Upper lobe of left lung (tissue), 6 donors: ENCODE measurements at regions not wholly inside any gene's neighbourhood (a gene's known extent, or its start where the extent isn't known, plus 50 kb on each side); places are given as distances from the start of the nearest gene placed in this dataset.

ENCODE experiments used
- ATAC-seq, 2 donors: fragments of 200-7000 bp; cut with Tn5 transposase; one replicate each; pipeline ENCODE4 v1.9.1; 2022; ENCODE audit warnings: mild to moderate bottlenecking in 2 of 2, moderate library complexity in 2 of 2; ENCODE audit not compliant: low FRiP score in 2 of 2
- DNase-seq, 2 donors: peaks; one replicate each; pipeline ENCODE4 v3.0.0-alpha.2; 2019 to 2020
- H3K27ac ChIP-seq, 4 donors: fragments of 200-600 bp; sonication (generic); one replicate each; pipeline ENCODE4 v1.5.1; 2016 to 2019
- H3K27me3 ChIP-seq, 4 donors: fragments of 200-600 bp; sonication (generic); one replicate each; pipeline ENCODE4 v1.5.1; 2017 to 2019
- H3K36me3 ChIP-seq, 4 donors: fragments of 200-600 bp; sonication (generic); one replicate each; pipeline ENCODE4 v1.5.1; 2016 to 2019
- H3K4me1 ChIP-seq, 4 donors: fragments of 200-600 bp; sonication (generic); one replicate each; pipeline ENCODE4 v1.5.1; 2018 to 2019
- H3K4me3 ChIP-seq, 4 donors: fragments of 200-600 bp; sonication (generic); one replicate each; pipeline ENCODE4 v1.5.1; 2017 to 2019; ENCODE audit warnings: mild to moderate bottlenecking in 2 of 4, moderate library complexity in 1 of 4
- H3K9me3 ChIP-seq, 4 donors: fragments of 200-600 bp; sonication (generic); one replicate each; pipeline ENCODE4 v1.5.1; 2018 to 2019
- EP300 ChIP-seq, 4 donors: sonication (generic); formaldehyde crosslinking; IDR thresholded peaks; one replicate each; pipeline ENCODE4 v1.5.1; 2017; ENCODE audit warnings: antibody characterized with exemption in 4 of 4, control low read depth in 2 of 4
- POLR2A ChIP-seq, 4 donors: fragments of 450-650 bp; IDR thresholded peaks; one replicate each; pipeline ENCODE4 v1.5.1; 2016 to 2017; ENCODE audit warnings: antibody characterized with exemption in 4 of 4, mild to moderate bottlenecking in 2 of 4
- POLR2AphosphoS5 ChIP-seq, 2 donors: sonication (generic); formaldehyde crosslinking; IDR thresholded peaks; one replicate each; pipeline ENCODE4 v1.5.1; 2017; ENCODE audit warnings: antibody characterized with exemption in 2 of 2
- WGBS, 2 donors: methylation state at CpG; one replicate each; pipeline ENCODE4 v1.1.5; 2017 to 2018; 5-methylcytosine and 5-hydroxymethylcytosine counted together
- TF ChIP-seq, protein P1 (sequence below), 6 experiments: fragments of 450-650 bp in 4 of 6; fragments of 200-600 bp in 2 of 6; sonication (generic) in 2 of 6; IDR thresholded peaks; one replicate each; pipeline ENCODE4 v1.5.1; 2016 to 2019; ENCODE audit warnings: antibody characterized with exemption in 6 of 6
- donor health status: DM: no; HTN: no; CAD: no; lungs with moderate emphysema.
- donor health status: DM: no; HTN: yes; CAD: no; lungs with severe emphysema.

DNA sequence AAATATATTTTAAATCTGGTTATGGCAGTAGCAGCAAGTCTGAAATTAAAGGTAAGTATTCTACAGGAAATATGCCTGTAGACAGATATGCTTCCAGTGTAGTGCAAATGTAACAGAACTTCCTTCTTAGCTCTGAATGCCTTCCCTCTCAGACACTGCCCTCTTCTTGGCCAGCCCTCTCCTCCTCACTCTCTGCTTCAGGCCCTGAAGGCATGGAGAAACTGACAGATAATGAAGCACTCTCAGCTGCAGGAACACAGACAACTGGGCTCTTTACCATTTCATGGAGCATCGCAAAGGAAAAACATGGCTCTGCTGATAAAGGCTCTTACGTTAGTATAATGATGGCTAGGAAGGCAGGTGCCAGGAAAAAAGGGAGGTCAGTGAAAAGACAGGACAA, 431.5 kb upstream of the RASGEF1B start:
- H3K27ac ChIP-seq = no peak overlapping the region
- ATAC-seq (no peak), DNase-seq (no peak)
- H3K4me1 ChIP-seq = no peaks in the 10 kb centered on the region
- H3K36me3 ChIP-seq = no peaks in the 10 kb centered on the region
- no peaks in the 10 kb centered on the region for H3K27me3 ChIP-seq
- TF ChIP-seq POLR2AphosphoS5 (IDR thresholded peaks at IDR 0.05) (no peak), EP300 (IDR thresholded peaks at IDR 0.05) (no peak), POLR2A (IDR thresholded peaks at IDR 0.05) (no peak)
- TF ChIP-seq, protein P1, sequence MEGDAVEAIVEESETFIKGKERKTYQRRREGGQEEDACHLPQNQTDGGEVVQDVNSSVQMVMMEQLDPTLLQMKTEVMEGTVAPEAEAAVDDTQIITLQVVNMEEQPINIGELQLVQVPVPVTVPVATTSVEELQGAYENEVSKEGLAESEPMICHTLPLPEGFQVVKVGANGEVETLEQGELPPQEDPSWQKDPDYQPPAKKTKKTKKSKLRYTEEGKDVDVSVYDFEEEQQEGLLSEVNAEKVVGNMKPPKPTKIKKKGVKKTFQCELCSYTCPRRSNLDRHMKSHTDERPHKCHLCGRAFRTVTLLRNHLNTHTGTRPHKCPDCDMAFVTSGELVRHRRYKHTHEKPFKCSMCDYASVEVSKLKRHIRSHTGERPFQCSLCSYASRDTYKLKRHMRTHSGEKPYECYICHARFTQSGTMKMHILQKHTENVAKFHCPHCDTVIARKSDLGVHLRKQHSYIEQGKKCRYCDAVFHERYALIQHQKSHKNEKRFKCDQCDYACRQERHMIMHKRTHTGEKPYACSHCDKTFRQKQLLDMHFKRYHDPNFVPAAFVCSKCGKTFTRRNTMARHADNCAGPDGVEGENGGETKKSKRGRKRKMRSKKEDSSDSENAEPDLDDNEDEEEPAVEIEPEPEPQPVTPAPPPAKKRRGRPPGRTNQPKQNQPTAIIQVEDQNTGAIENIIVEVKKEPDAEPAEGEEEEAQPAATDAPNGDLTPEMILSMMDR (IDR thresholded peaks at IDR 0.05) = no peak
- H3K9me3 ChIP-seq = no peaks in the 10 kb centered on the region
- 82 to 87% methylated on average over 2 of the region's 2 CpGs for WGBS, 2 donors
- H3K4me3 ChIP-seq = no peak overlapping the region

DNA sequence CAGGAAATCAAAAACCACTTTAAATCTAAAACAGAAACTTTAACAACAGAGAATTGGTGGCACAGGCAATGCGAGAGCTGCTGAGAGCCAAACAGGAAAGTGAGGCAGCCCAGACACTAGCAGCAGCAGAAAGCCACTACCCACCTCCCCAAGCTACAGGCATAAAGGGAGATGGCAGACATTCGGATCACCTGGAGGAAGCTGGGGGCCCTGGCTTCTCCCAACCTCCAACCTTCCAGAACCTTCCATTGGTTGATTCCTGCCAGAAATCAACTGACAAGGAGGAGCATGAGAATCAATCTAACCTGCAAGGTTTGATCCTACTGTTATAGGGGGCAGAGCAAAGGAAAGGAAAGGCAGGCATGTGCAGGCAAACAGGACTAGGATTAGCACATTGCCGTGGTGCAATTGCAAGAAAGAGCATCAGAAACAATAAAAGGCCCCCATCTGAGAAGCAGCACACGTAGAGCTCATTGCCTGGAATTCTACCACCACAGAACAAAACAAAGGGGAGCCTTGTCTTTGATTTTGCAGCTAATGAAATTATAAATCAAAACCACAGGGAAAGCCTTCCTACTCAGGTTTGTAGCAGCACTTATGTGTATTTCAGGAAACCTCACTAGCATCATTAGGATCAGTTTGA, 427.3 kb upstream of the RASGEF1B start:
- Histone ChIP-seq H3K36me3 (no peaks in the 10 kb centered on the region), H3K4me1 (no peaks in the 10 kb centered on the region), H3K27me3 (no peaks in the 10 kb centered on the region), H3K9me3 (no peaks in the 10 kb centered on the region), H3K4me3 (no peak overlapping the region), H3K27ac (no peak overlapping the region)
- TF ChIP-seq POLR2AphosphoS5 (IDR thresholded peaks at IDR 0.05) = no peak
- no peak for TF ChIP-seq POLR2A (IDR thresholded peaks at IDR 0.05)
- TF ChIP-seq, protein P1 (IDR thresholded peaks at IDR 0.05) = no peak
- no peak for TF ChIP-seq EP300 (IDR thresholded peaks at IDR 0.05)
- ATAC-seq (no peak), DNase-seq (no peak)
- WGBS, 2 donors = 81 to 82% methylated on average over 4 of the region's 4 CpGs

DNA sequence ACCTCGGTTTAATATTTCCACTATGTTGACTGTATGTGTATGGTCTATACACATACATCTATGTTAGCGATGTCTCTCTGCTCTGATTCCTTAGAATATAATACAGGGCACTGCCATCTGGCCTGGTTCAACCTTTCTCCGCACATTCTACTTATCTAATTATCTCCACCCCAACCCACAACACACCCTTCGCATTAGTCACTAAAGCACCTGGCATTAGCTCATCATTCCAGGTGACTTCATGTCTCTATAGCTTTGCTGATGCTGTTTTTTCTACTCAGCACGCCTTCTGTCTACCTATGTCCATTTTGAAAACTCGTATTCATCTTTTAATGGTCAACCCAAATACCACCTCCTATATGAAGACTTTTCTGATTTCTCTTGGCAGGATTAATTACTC, 425.2 kb upstream of the RASGEF1B start:
- WGBS, 2 donors = 90 to 94% methylated on average over 6 of the region's 6 CpGs
- H3K36me3 ChIP-seq = no peaks in the 10 kb centered on the region
- TF ChIP-seq, protein P1 (IDR thresholded peaks at IDR 0.05) = no peak
- TF ChIP-seq POLR2A (IDR thresholded peaks at IDR 0.05) (no peak), EP300 (IDR thresholded peaks at IDR 0.05) (no peak), POLR2AphosphoS5 (IDR thresholded peaks at IDR 0.05) (no peak)
- H3K9me3 ChIP-seq = no peaks in the 10 kb centered on the region
- H3K27ac ChIP-seq = no peak overlapping the region
- DNase-seq (no peak), ATAC-seq (no peak)
- H3K27me3 ChIP-seq = no peaks in the 10 kb centered on the region
- H3K4me1 ChIP-seq = no peaks in the 10 kb centered on the region
- H3K4me3 ChIP-seq = no peak overlapping the region

DNA sequence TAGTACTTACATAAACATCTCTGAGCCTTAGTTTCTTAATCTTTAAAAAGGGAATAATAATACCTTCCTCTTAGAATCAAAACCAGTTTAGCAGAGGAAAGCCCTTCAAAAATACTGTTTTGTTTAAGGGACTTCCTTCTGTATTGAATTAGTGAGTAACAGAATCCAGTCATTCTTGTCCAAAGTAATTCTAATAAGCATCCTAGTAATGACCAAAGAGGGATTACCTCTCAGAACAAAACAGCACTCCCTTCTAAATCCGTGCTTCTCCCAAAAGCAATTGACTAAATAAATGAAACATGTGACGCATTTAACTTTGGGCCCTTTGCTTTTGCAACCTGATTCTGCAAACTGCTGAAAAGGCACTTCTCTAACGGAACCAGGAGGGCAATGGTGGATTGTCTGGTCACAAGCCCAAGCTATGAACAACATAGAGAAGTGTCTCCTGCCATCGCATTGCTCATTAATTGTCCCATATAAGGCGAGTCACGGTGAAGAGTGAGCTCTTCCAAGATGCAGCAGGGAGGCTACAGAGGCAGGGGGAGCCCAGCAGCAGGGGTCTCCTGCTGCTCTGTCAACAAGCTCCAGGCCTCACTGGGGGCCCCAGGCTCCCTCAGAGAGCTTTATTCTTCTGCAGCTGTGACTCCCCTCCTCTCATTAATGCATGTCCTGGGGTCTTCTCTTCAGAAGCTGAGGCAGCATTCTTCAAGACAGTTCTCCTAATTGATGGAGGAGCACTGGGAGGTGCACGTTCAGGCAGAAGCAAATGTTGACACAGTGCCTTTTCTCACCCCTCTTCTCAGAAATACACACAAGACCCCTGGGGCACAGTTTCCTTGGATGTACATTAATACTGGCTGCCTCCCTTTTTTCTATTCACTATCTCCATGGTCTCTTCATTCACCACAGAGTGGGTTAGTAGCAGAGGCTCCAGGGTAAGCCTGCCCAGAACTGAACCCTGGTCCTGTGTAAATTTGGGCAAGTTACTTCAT, 419.6 kb upstream of the RASGEF1B start:
- DNase-seq (no peak), ATAC-seq (no peak)
- 56 to 59% methylated on average over 7 of the region's 7 CpGs for WGBS, 2 donors

More for the DNA sequence above, 419.6 kb upstream of the RASGEF1B start:
- Histone ChIP-seq H3K27me3 (no peaks in the 10 kb centered on the region), H3K36me3 (no peaks in the 10 kb centered on the region), H3K9me3 (peaks cover 0 to 2% (median 0%) of the 10 kb centered on the region in 4 donors), H3K4me1 (no peaks in the 10 kb centered on the region), H3K4me3 (no peak overlapping the region), H3K27ac (no peak overlapping the region)
- TF ChIP-seq EP300 (IDR thresholded peaks at IDR 0.05) (no peak), POLR2AphosphoS5 (IDR thresholded peaks at IDR 0.05) (no peak), POLR2A (IDR thresholded peaks at IDR 0.05) (no peak)
- TF ChIP-seq, protein P1 (IDR thresholded peaks at IDR 0.05) = no peak
